ENCODE measurements at regions not wholly inside any gene's neighbourhood (a gene's known extent, or its start where the extent isn't known, plus 50 kb on each side); places are given as distances from the start of the nearest gene placed in this dataset.

DNA sequence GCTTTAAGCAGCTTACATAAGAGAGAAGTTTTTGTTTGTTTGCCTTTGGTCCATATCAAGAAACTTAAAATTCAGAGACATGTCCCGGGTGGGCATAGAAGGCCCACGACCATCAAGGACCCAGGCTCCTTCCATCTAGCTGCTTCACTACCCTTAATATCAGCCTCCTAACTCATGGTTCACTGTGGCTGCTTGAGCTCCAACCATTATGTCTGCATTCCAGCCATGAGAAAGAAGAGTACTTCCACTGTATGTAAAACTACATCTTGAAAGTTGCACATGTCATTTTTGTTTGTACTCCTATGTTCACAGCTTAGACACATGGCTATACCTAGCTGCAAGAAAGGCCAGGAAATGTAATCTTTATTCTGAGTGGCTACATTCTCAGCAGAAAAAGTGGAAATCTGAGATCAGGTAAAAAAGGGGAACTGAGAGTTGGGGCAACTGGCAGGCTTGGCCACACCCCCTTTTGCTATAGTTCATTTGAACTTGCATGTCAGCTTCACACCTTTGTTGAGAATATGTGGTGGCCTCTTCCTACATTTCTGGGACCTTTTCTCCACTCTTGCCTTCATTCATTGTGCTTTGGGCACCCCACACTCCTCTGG, 81.3 kb upstream of the TP53I11 start:
- ChIA-PET CTCF (interaction anchor here (0.9 to 2.3 kb wide), 3 partner anchors 10 to 70 kb away, joined by 3 to 6 read pairs (median 6); no protein-coding TSS in a partner anchor), POLR2A (interaction anchor here (0.5 kb wide), 1 partner anchor 28 kb away, joined by 3 read pairs; no protein-coding TSS in a partner anchor)
- H2AFZ ChIP-seq (ENCODE audit: low read depth) = no peak overlapping the region
- DNase-seq = no peak
- no peak overlapping the region for H3K4me3 ChIP-seq (ENCODE audit: low read depth in 2 of 2, low read length in 1 of 2)
- no peak overlapping the region for H3K9ac ChIP-seq
- H3F3A ChIP-seq (replicated peaks; ENCODE audit: insufficient read depth) = no peaks in the 10 kb centered on the region
- H3K27me3 ChIP-seq (ENCODE audit: insufficient read depth) = peaks cover 16% of the 10 kb centered on the region; the same call in 1 of the 2 replicates
- no peaks in the 10 kb centered on the region for H3K79me2 ChIP-seq (ENCODE audit: insufficient read depth)
- H3K27ac ChIP-seq (ENCODE audit: low read depth in 2 of 2, low read length in 1 of 2) = no peak overlapping the region
- no peak for TF ChIP-seq MEF2A (IDR thresholded peaks at IDR 0.05; ENCODE audit: borderline replicate concordance, low read depth)
- TF ChIP-seq JUND (IDR thresholded peaks at IDR 0.05) = no peak
- 41% methylated on average over 2 of the region's 2 CpGs for WGBS (ENCODE audit: low lambda C conversion rate)
- H3K4me2 ChIP-seq = no peak overlapping the region
- H3K9me3 ChIP-seq = no peaks in the 10 kb centered on the region
- no peaks in the 10 kb centered on the region for H3K36me3 ChIP-seq (replicated peaks in 1 of 2; ENCODE audit: control insufficient read depth in 1 of 2, insufficient read depth in 2 of 2, low read length in 1 of 2)
- H4K20me1 ChIP-seq (ENCODE audit: insufficient read depth) = no peaks in the 10 kb centered on the region
- no peaks in the 10 kb centered on the region for H3K9me2 ChIP-seq
- H3K4me1 ChIP-seq (ENCODE audit: control insufficient read depth in 1 of 2, insufficient read depth in 2 of 2, low read depth in 1 of 2, low read length in 1 of 2) = no peaks in the 10 kb centered on the region; a peak in 1 of 4 replicates

DNA sequence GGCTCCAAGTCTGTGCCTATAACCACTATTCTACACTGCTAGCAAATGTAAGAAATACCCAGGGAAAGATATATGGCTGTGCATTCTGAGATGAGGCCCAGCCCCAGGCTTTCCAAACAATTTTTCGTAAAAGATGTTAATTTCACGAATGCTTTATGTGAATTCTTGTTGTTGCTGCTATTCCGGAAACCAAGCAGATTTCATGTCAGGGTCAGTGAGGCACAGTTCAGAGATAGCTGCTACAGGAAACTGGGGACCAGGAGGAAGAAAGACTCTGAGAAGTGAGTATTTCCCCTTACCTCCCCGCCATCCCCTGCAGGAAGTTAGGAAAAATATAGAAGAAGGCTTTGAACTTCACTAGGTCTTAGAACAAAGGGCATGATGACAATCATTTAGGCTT, 84.7 kb upstream of the TP53I11 start:
- no peak for DNase-seq
- ChIA-PET POLR2A (no interaction called here), CTCF (interaction anchor here (0.7 to 1.5 kb wide), 2 partner anchors 75 to 99 kb away, joined by 3 read pairs; no protein-coding TSS in a partner anchor)
- Histone ChIP-seq H3K9me2 (no peaks in the 10 kb centered on the region), H3K27ac (ENCODE audit: low read depth in 2 of 2, low read length in 1 of 2) (no peak overlapping the region), H3K36me3 (replicated peaks in 1 of 2; ENCODE audit: control insufficient read depth in 1 of 2, insufficient read depth in 2 of 2, low read length in 1 of 2) (no peaks in the 10 kb centered on the region), H3K4me2 (no peak overlapping the region), H4K20me1 (ENCODE audit: insufficient read depth) (no peaks in the 10 kb centered on the region), H3K4me1 (ENCODE audit: control insufficient read depth in 1 of 2, insufficient read depth in 2 of 2, low read depth in 1 of 2, low read length in 1 of 2) (no peaks in the 10 kb centered on the region), H3K9me3 (no peaks in the 10 kb centered on the region), H3F3A (replicated peaks; ENCODE audit: insufficient read depth) (no peaks in the 10 kb centered on the region), H3K9ac (no peak overlapping the region), H2AFZ (ENCODE audit: low read depth) (no peak overlapping the region), H3K4me3 (ENCODE audit: low read depth in 2 of 2, low read length in 1 of 2) (no peak overlapping the region), H3K79me2 (ENCODE audit: insufficient read depth) (no peaks in the 10 kb centered on the region), H3K27me3 (ENCODE audit: insufficient read depth) (peaks cover under 1% of the 10 kb centered on the region; the same call in 1 of the 2 replicates)
- WGBS (ENCODE audit: low lambda C conversion rate) = 64% methylated on average over 4 of the region's 4 CpGs
- TF ChIP-seq MEF2A (IDR thresholded peaks at IDR 0.05; ENCODE audit: borderline replicate concordance, low read depth) (no peak), RAD21 (IDR thresholded peaks at IDR 0.05; ENCODE audit: low read length) (no peak), FOXM1 (IDR thresholded peaks at IDR 0.05; ENCODE audit: low read depth) (no peak), SMC3 (IDR thresholded peaks at IDR 0.05; ENCODE audit: low read depth, low read length) (no peak), EP300 (IDR thresholded peaks at IDR 0.05; ENCODE audit: borderline replicate concordance in 1 of 2, low read depth in 1 of 2, low read length in 1 of 2) (no peak), MXI1 (IDR thresholded peaks at IDR 0.05; ENCODE audit: low read depth, low read length) (no peak), TAF1 (IDR thresholded peaks at IDR 0.05; ENCODE audit: borderline replicate concordance, low read depth, low read length) (no peak)
- TF ChIP-seq, protein P1, sequence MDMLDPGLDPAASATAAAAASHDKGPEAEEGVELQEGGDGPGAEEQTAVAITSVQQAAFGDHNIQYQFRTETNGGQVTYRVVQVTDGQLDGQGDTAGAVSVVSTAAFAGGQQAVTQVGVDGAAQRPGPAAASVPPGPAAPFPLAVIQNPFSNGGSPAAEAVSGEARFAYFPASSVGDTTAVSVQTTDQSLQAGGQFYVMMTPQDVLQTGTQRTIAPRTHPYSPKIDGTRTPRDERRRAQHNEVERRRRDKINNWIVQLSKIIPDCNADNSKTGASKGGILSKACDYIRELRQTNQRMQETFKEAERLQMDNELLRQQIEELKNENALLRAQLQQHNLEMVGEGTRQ (IDR thresholded peaks at IDR 0.05; ENCODE audit: borderline replicate concordance, low read depth, low read length) = no peak

DNA sequence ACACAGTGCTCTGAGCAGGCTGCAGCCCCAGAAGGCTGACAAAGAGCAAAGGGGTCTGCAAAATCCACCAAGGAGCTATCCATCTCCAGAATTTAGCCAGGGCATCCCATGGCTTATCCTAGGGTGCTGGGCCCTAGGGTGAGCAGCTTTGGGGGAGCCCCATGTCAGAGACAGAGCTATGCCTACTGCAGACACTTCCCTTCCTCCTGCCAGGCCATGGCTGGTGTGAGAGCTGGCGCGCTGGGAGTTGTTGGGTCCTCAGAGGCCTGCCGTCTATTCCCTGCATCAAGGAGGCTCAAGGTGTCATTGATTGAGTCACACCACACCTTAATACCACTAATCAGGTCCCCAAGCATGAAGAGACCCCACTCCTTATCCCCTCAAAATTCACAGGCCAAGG, 85.3 kb upstream of the TP53I11 start:
- CTCF ChIA-PET = interaction anchor here (0.7 to 1.5 kb wide), 2 partner anchors 74 to 100 kb away, joined by 3 read pairs; no protein-coding TSS in a partner anchor
- TF ChIP-seq FOSL2 (IDR thresholded peaks at IDR 0.05; ENCODE audit: borderline replicate concordance, low read depth) = no peak
- no peak for TF ChIP-seq TAF1 (IDR thresholded peaks at IDR 0.05; ENCODE audit: borderline replicate concordance, low read depth, low read length)
- TF ChIP-seq NRF1 (IDR thresholded peaks at IDR 0.05; ENCODE audit: low read depth, low read length) = no peak
- TF ChIP-seq, protein P1 (IDR thresholded peaks at IDR 0.05; ENCODE audit: borderline replicate concordance, low read depth, low read length) = no peak
- no peak for TF ChIP-seq IRF3 (IDR thresholded peaks at IDR 0.05; ENCODE audit: low read depth, low read length)
- no peak for TF ChIP-seq MEF2A (IDR thresholded peaks at IDR 0.05; ENCODE audit: borderline replicate concordance, low read depth)
- TF ChIP-seq REST (IDR thresholded peaks at IDR 0.05; ENCODE audit: low read depth, low read length) = no peak

More for the DNA sequence above, 85.3 kb upstream of the TP53I11 start:
- Histone ChIP-seq H3K4me3 (ENCODE audit: low read depth in 2 of 2, low read length in 1 of 2) (no peak overlapping the region), H3K36me3 (replicated peaks in 1 of 2; ENCODE audit: control insufficient read depth in 1 of 2, insufficient read depth in 2 of 2, low read length in 1 of 2) (no peaks in the 10 kb centered on the region), H3K27ac (ENCODE audit: low read depth in 2 of 2, low read length in 1 of 2) (no peak overlapping the region), H3K4me2 (no peak overlapping the region), H2AFZ (ENCODE audit: low read depth) (no peak overlapping the region), H3F3A (replicated peaks; ENCODE audit: insufficient read depth) (no peaks in the 10 kb centered on the region), H3K9me2 (no peaks in the 10 kb centered on the region), H3K27me3 (ENCODE audit: insufficient read depth) (no peaks in the 10 kb centered on the region; the same call in 1 of the 2 replicates), H3K9me3 (no peaks in the 10 kb centered on the region), H4K20me1 (ENCODE audit: insufficient read depth) (no peaks in the 10 kb centered on the region), H3K79me2 (ENCODE audit: insufficient read depth) (no peaks in the 10 kb centered on the region), H3K9ac (no peak overlapping the region), H3K4me1 (ENCODE audit: control insufficient read depth in 1 of 2, insufficient read depth in 2 of 2, low read depth in 1 of 2, low read length in 1 of 2) (no peaks in the 10 kb centered on the region)
- 70% methylated on average over 2 of the region's 3 CpGs for WGBS (ENCODE audit: low lambda C conversion rate)
- no peak for DNase-seq
- POLR2A ChIA-PET = no interaction called here

Data from SK-N-SH (cell line).